Calu3 (cell line): ENCODE measurements at regions not wholly inside any gene's neighbourhood (a gene's known extent, or its start where the extent isn't known, plus 50 kb on each side); places are given as distances from the start of the nearest gene placed in this dataset.
"Not testable (repeated sequence)": the region's sequence is repeated elsewhere in the genome, so short reads cannot be mapped to it uniquely, and the experiment has no call there.

Experiments used
- BruUV-seq: library from RNA; stranded (reverse); fragments of 400-500 nt; replicated peaks from 2 replicates; lab custom pipeline; 2021; lab: Mats Ljungman, UMichigan
- CTCF ChIA-PET: fragments of 300-600 bp; sonication (Branson Sonifier 250); formaldehyde crosslinking; loops from one replicate; lab custom pipeline; 2022; ENCODE audit warnings: antibody characterized with exemption; lab: Charles Lee
- DNase-seq: peaks from one replicate; pipeline ENCODE4 v3.0.0; 2022
- H3K27ac Mint-ChIP-seq: one replicate; pipeline ENCODE4 v1.8.0; 2022; ENCODE audit warnings: mixed read lengths; ENCODE audit not compliant: unreplicated experiment
- H3K27me3 Mint-ChIP-seq: one replicate; pipeline ENCODE4 v1.8.0; 2022; ENCODE audit warnings: mixed read lengths; ENCODE audit not compliant: unreplicated experiment
- H3K36me3 Mint-ChIP-seq: one replicate; pipeline ENCODE4 v1.8.0; 2022; ENCODE audit warnings: mild to moderate bottlenecking, moderate library complexity, mixed read lengths; ENCODE audit not compliant: insufficient read depth, unreplicated experiment
- H3K4me1 Mint-ChIP-seq: one replicate; pipeline ENCODE4 v1.8.0; 2022; ENCODE audit warnings: mild to moderate bottlenecking, low read depth, mixed read lengths; ENCODE audit not compliant: unreplicated experiment
- H3K4me3 Mint-ChIP-seq: one replicate; pipeline ENCODE4 v1.8.0; 2022; ENCODE audit warnings: mild to moderate bottlenecking, low read depth, moderate library complexity, mixed read lengths; ENCODE audit not compliant: unreplicated experiment
- H3K9me3 Mint-ChIP-seq: one replicate; pipeline ENCODE4 v1.8.0; 2022; ENCODE audit warnings: low read depth, mixed read lengths; ENCODE audit not compliant: unreplicated experiment
- CTCF ChIP-seq: fragments of 200-600 bp; IDR thresholded peaks from one replicate; pipeline ENCODE4 v1.8.0; 2022; ENCODE audit warnings: antibody characterized with exemption; ENCODE audit not compliant: unreplicated experiment
- intact Hi-C: fragments of 100-400 bp; cut with micrococcal nuclease; formaldehyde crosslinking; loops from one replicate; pipeline ENCODE4 v1.10.0; 2022; ENCODE audit not compliant: unreplicated experiment

DNA sequence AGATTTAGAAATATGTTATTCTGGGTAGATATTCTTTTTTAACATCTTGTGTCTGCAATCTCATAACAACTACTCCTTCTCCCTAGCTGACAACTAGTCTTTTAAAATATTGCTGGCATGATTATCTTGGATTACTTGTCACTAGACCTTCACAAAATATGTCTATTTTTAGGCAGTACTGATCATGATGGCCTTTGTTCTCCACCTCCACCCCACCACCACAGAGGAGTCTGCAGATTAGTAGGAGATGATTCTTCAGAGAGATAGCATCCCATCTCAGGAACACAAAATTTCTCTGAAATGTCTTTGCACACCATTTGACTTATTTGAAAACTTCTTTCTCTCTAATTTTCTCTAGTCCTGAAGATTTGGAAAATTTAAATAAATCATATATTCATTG lies 338.1 kb upstream of the SPHKAP start:
- Mint-ChIP-seq H3K4me1 (no peaks in the 10 kb centered on the region), H3K27ac (no peak overlapping the region), H3K4me3 (no peak overlapping the region), H3K36me3 (no peaks in the 10 kb centered on the region), H3K9me3 (peaks cover 3% of the 10 kb centered on the region), H3K27me3 (no peaks in the 10 kb centered on the region)
- TF ChIP-seq CTCF = no peak
- CTCF ChIA-PET = no interaction called here
- DNase-seq = no peak
- BruUV-seq = no TSS peak
- intact Hi-C loops = no loop called here

DNA sequence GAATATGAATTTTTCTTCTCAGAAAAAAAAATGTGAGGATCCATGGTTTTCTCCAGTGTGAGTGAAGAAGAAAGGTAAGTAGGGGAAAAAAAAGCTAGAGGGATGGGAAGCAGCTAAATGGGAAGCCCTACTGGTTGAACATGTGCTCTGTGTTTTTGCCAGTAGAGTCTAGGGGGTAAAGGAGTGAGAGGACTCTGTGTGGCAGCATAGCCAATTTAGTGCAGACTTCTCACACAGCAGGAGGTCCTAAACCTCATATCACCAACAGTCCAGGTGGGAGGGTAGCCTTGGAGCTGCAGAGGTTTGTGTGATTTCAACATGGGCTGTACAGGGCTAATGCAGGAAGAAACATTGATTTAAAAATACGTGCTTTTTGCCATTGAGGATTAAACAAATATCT lies 334.5 kb upstream of the SPHKAP start:
- Mint-ChIP-seq H3K9me3 (peaks cover 3% of the 10 kb centered on the region), H3K27ac (no peak overlapping the region), H3K4me3 (no peak overlapping the region), H3K27me3 (no peaks in the 10 kb centered on the region), H3K4me1 (no peaks in the 10 kb centered on the region), H3K36me3 (no peaks in the 10 kb centered on the region)
- no peak for DNase-seq
- no peak for TF ChIP-seq CTCF
- CTCF ChIA-PET = interaction anchor here (0.6 to 1.0 kb wide), 3 partner anchors 13 to 557 kb away, joined by 3 to 4 read pairs (median 3); no protein-coding TSS in a partner anchor
- BruUV-seq = no TSS peak
- intact Hi-C loops = no loop called here

DNA sequence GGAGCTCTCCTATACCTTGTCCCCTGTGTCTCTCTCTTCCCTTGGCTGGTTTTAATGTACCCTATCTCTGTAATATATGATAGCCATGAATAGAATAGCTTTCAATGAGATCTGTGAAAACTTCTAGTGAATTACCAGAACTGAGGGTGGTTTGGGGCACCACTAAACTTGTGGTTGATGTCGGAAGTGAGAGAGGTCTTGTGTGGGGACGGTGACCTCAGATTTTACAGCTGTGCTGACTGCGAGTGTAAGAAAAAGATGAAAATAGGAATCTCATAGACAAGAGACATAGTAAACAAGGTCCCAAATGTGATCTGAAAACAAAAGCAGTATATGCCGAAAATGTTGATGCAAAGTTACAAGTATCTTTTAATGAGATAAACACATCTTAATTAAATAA lies 332.0 kb upstream of the SPHKAP start:
- H3K27ac Mint-ChIP-seq, H3K36me3 Mint-ChIP-seq, BruUV-seq, H3K4me3 Mint-ChIP-seq, H3K9me3 Mint-ChIP-seq, DNase-seq, H3K4me1 Mint-ChIP-seq, H3K27me3 Mint-ChIP-seq, intact Hi-C loops: not testable (repeated sequence)
- CTCF ChIA-PET = interaction anchor here (0.7 kb wide), 1 partner anchor 139 kb away, joined by 3 read pairs; no protein-coding TSS in a partner anchor

GRCh38 chr2:228509021-228509420 lies 327.5 kb upstream of the SPHKAP start:
- intact Hi-C loops = no loop called here
- Mint-ChIP-seq H3K27me3 (no peaks in the 10 kb centered on the region), H3K4me1 (no peaks in the 10 kb centered on the region), H3K4me3 (no peak overlapping the region), H3K9me3 (peaks cover 5% of the 10 kb centered on the region), H3K36me3 (no peaks in the 10 kb centered on the region), H3K27ac (no peak overlapping the region)
- CTCF ChIA-PET = no interaction called here
- no TSS peak for BruUV-seq
- no peak for DNase-seq
- TF ChIP-seq CTCF = no peak

DNA sequence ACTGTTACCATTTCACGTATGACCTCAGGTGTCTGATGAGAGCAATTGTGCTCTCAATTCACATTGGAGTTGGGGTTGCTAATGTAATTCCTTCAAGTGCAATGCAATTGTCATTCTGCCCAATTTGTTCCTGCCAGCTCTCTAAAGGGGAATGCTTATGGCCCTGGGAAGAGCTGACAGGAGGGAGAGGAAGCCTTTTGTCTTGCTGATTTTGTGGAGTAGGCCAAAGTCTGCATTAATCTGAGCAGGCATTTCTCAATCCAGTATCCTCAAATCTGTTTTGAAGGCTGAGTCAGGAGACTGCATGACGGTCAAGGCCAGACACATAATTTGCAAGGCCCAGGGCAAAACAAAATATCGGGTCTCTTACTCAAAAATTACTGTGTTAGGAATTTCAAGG lies 326.4 kb upstream of the SPHKAP start:
- DNase-seq = no peak
- CTCF ChIA-PET = no interaction called here

More for the DNA sequence above, 326.4 kb upstream of the SPHKAP start:
- intact Hi-C loops = no loop called here
- H3K27me3 Mint-ChIP-seq = no peaks in the 10 kb centered on the region
- H3K4me3 Mint-ChIP-seq = no peak overlapping the region
- H3K36me3 Mint-ChIP-seq = no peaks in the 10 kb centered on the region
- no peak for TF ChIP-seq CTCF
- no peaks in the 10 kb centered on the region for H3K4me1 Mint-ChIP-seq
- peaks cover 5% of the 10 kb centered on the region for H3K9me3 Mint-ChIP-seq
- H3K27ac Mint-ChIP-seq = no peak overlapping the region
- no TSS peak for BruUV-seq
